ENCODE measurements at regions not wholly inside any gene's neighbourhood (a gene's known extent, or its start where the extent isn't known, plus 50 kb on each side); places are given as distances from the start of the nearest gene placed in this dataset.

- TF ChIP-seq CTCF (conservative IDR thresholded peaks at IDR 0.05; ENCODE audit: low read depth, low read length) (no peak), EZH2 (IDR thresholded peaks at IDR 0.05; ENCODE audit: borderline replicate concordance, low read depth, low read length, poor library complexity, severe bottlenecking) (no peak)
These were observed 267.8 kb downstream of the SH2D4B start for GRCh38 chr10:80805343-80806020.

All from A673 (cell line).